UCSD-AML1 (cell line): ENCODE measurements at regions not wholly inside any gene's neighbourhood (a gene's known extent, or its start where the extent isn't known, plus 50 kb on each side); places are given as distances from the start of the nearest gene placed in this dataset.
"Not testable (repeated sequence)": the region's sequence is repeated elsewhere in the genome, so short reads cannot be mapped to it uniquely, and the experiment has no call there.

Experiments used
- DNase-seq: peaks from one replicate; lab custom pipeline; 2025; ENCODE audit not compliant: unreplicated experiment; lab: John Stamatoyannopoulos, UW

- DNase-seq, result not testable (repeated sequence)
Measured at GRCh38 chr7:34577934-34578333, 80.1 kb upstream of the NPSR1 start.

GRCh38 chr7:34581698-34582097 lies 76.3 kb upstream of the NPSR1 start:
- not testable (repeated sequence) for DNase-seq

- DNase-seq, result no peak
Measured at GRCh38 chr7:34584526-34584925, 73.5 kb upstream of the NPSR1 start.

DNA sequence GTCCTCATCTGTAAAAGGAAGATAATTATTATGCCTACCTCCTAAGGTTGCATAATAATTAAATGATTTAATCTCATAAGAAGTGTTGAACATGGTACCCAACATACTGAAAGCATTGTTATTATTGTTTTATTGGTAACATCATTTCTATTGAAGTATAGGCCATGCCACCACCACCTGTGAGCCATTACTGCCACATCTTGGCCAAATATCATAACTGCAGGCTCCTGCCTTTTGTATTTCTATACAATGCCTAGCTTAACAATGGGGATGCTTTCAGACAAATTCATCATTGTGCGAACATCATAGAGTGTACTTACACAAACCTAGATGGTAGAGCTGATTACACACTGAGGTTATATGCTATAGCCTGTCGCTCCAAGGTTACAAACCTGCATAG lies 61.1 kb upstream of the NPSR1 start:
- no peak for DNase-seq

- no peak for DNase-seq
Measured at GRCh38 chr7:34603711-34604444, 54.1 kb upstream of the NPSR1 start.
